ENCODE measurements at regions not wholly inside any gene's neighbourhood (a gene's known extent, or its start where the extent isn't known, plus 50 kb on each side); places are given as distances from the start of the nearest gene placed in this dataset.
"Not testable (repeated sequence)": the region's sequence is repeated elsewhere in the genome, so short reads cannot be mapped to it uniquely, and the experiment has no call there.

GRCh38 chr9:102355982-102356381 is 617.5 kb upstream of the GRIN3A start:
- Histone ChIP-seq H3K27me3 (no peaks in the 10 kb centered on the region), H3K9me3 (no peaks in the 10 kb centered on the region), H3K4me1 (no peaks in the 10 kb centered on the region), H3K27ac (no peak overlapping the region), H3K4me3 (no peak overlapping the region), H3K36me3 (no peaks in the 10 kb centered on the region)
- TF ChIP-seq POLR2A (IDR thresholded peaks at IDR 0.05) (no peak), POLR2AphosphoS5 (IDR thresholded peaks at IDR 0.05) (no peak), EP300 (IDR thresholded peaks at IDR 0.05; ENCODE audit: low read depth) (no peak)
- TF ChIP-seq, protein P1, sequence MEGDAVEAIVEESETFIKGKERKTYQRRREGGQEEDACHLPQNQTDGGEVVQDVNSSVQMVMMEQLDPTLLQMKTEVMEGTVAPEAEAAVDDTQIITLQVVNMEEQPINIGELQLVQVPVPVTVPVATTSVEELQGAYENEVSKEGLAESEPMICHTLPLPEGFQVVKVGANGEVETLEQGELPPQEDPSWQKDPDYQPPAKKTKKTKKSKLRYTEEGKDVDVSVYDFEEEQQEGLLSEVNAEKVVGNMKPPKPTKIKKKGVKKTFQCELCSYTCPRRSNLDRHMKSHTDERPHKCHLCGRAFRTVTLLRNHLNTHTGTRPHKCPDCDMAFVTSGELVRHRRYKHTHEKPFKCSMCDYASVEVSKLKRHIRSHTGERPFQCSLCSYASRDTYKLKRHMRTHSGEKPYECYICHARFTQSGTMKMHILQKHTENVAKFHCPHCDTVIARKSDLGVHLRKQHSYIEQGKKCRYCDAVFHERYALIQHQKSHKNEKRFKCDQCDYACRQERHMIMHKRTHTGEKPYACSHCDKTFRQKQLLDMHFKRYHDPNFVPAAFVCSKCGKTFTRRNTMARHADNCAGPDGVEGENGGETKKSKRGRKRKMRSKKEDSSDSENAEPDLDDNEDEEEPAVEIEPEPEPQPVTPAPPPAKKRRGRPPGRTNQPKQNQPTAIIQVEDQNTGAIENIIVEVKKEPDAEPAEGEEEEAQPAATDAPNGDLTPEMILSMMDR (IDR thresholded peaks at IDR 0.05) = no peak
- WGBS, 2 donors (ENCODE audit: low coverage in 1 of 2) = 69 to 82% methylated on average over 4 to 5 of the region's 5 CpGs
- intact Hi-C loops (cut with DNase I; ENCODE audit: low total_unique reads) (no loop called here), in situ Hi-C loops (cut with MboI; ENCODE audit: low pct_ligation_motif_present in 1 of 4, low pct_unique_long_range_greater_than_20kb in 1 of 4, low sequenced_read_pairs in 3 of 4) (no loop called here)
- no peak for DNase-seq

GRCh38 chr9:102354041-102354440 is 615.6 kb upstream of the GRIN3A start:
- Histone ChIP-seq H3K4me3 (no peak overlapping the region), H3K27me3 (no peaks in the 10 kb centered on the region), H3K27ac (no peak overlapping the region), H3K4me1 (no peaks in the 10 kb centered on the region), H3K36me3 (no peaks in the 10 kb centered on the region), H3K9me3 (no peaks in the 10 kb centered on the region)
- DNase-seq = no peak
- WGBS, 2 donors (ENCODE audit: low coverage in 1 of 2) = 82 to 85% methylated on average over 1 of the region's 1 CpG
- in situ Hi-C loops (cut with MboI; ENCODE audit: low pct_ligation_motif_present in 1 of 4, low pct_unique_long_range_greater_than_20kb in 1 of 4, low sequenced_read_pairs in 3 of 4) (no loop called here), intact Hi-C loops (cut with DNase I; ENCODE audit: low total_unique reads) (no loop called here)
- TF ChIP-seq POLR2AphosphoS5 (IDR thresholded peaks at IDR 0.05) = no peak
- TF ChIP-seq POLR2A (IDR thresholded peaks at IDR 0.05) = no peak

GRCh38 chr9:102337471-102337870 is 599.0 kb upstream of the GRIN3A start:
- H3K27ac ChIP-seq; intact Hi-C loops (cut with DNase I; ENCODE audit: low total_unique reads); H3K36me3 ChIP-seq; DNase-seq; H3K9me3 ChIP-seq; H3K4me3 ChIP-seq; in situ Hi-C loops (cut with MboI; ENCODE audit: low pct_ligation_motif_present in 1 of 4, low pct_unique_long_range_greater_than_20kb in 1 of 4, low sequenced_read_pairs in 3 of 4); H3K4me1 ChIP-seq; H3K27me3 ChIP-seq: not testable (repeated sequence)
- 61% methylated on average over 6 of the region's 6 CpGs; no CpG with 5 or more reads in 1 of the 2 donors for WGBS, 2 donors (ENCODE audit: low coverage in 1 of 2)

DNA sequence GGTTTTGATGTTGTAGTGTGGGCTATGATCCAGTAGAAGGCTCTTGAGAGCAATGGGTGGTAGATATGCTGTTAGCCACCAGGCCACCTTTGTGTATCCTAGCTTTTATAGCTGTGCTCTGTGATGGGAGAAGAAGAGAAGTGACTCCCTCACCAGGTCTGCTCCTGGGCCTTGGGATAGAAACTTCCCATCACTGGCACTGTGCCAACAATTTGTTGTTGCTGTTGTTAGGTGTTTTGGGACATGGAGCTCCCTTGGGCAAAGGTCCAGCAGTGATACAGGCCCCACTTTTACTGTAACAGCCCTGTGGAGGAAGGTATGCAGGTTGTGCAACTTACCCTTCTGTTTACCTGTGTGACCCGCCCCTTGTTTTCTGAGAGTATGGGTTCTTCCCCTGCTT is 570.9 kb upstream of the GRIN3A start:
- in situ Hi-C loops (cut with MboI; ENCODE audit: low pct_ligation_motif_present in 1 of 4, low pct_unique_long_range_greater_than_20kb in 1 of 4, low sequenced_read_pairs in 3 of 4) = no loop called here
- intact Hi-C loops (cut with DNase I; ENCODE audit: low total_unique reads) = no loop called here
- 75% methylated on average over 1 of the region's 1 CpG; no CpG with 5 or more reads in 1 of the 2 donors for WGBS, 2 donors (ENCODE audit: low coverage in 1 of 2)

DNA sequence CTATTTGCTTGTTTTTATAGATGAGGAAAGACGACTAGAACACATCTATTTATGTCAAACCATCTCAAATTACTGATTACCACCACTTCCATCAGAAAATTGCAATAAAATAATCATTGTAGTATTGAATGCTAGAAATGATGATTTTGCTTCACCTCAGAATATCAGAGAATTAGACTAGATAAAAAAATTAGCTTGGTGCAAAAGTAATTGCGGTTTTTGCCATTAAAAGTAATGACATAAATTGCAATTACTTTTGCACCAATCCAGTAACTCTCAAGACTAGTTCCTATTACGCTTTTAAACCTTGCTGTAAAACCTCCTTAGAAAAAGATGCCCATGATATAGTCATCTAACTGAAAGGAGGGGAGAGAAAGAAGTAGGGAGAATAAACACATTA is 556.7 kb upstream of the GRIN3A start:
- WGBS, 2 donors (ENCODE audit: low coverage in 1 of 2) = 59 to 63% methylated on average over 3 of the region's 3 CpGs
- Histone ChIP-seq H3K27me3 (no peaks in the 10 kb centered on the region), H3K27ac (no peak overlapping the region), H3K36me3 (no peaks in the 10 kb centered on the region), H3K4me3 (no peak overlapping the region), H3K4me1 (no peaks in the 10 kb centered on the region), H3K9me3 (no peaks in the 10 kb centered on the region)
- in situ Hi-C loops (cut with MboI; ENCODE audit: low pct_ligation_motif_present in 1 of 4, low pct_unique_long_range_greater_than_20kb in 1 of 4, low sequenced_read_pairs in 3 of 4) (no loop called here), intact Hi-C loops (cut with DNase I; ENCODE audit: low total_unique reads) (no loop called here)
- no peak for DNase-seq
- TF ChIP-seq POLR2A (IDR thresholded peaks at IDR 0.05) (no peak), POLR2AphosphoS5 (IDR thresholded peaks at IDR 0.05) (no peak), EP300 (IDR thresholded peaks at IDR 0.05; ENCODE audit: low read depth) (no peak)
- TF ChIP-seq, protein P1 (IDR thresholded peaks at IDR 0.05) = no peak

More for the DNA sequence above, 570.9 kb upstream of the GRIN3A start:
- TF ChIP-seq POLR2AphosphoS5 (IDR thresholded peaks at IDR 0.05) = no peak
- TF ChIP-seq, protein P1 (IDR thresholded peaks at IDR 0.05) = no peak
- TF ChIP-seq EP300 (IDR thresholded peaks at IDR 0.05; ENCODE audit: low read depth) = no peak
- TF ChIP-seq POLR2A (IDR thresholded peaks at IDR 0.05) = no peak
- Histone ChIP-seq H3K27ac (no peak overlapping the region), H3K4me1 (no peaks in the 10 kb centered on the region), H3K9me3 (peaks cover 0 to 7% of the 10 kb centered on the region in 2 donors), H3K27me3 (no peaks in the 10 kb centered on the region), H3K36me3 (no peaks in the 10 kb centered on the region), H3K4me3 (no peak overlapping the region)
- no peak for DNase-seq

Data from transverse colon (tissue), 4 donors.